T-helper 2 cell treated with Interferon-gamma antibody and Interleukin-4, amounts not matched to agents 100 ng/mL and 5 ng/mL, for 36 hours (primary cell): ENCODE measurements at regions not wholly inside any gene's neighbourhood (a gene's known extent, or its start where the extent isn't known, plus 50 kb on each side); places are given as distances from the start of the nearest gene placed in this dataset.

Experiments used
- intact Hi-C: fragments of 100-400 bp; cut with micrococcal nuclease; formaldehyde crosslinking; loops from one replicate; pipeline ENCODE4 v1.15.1; 2023

DNA sequence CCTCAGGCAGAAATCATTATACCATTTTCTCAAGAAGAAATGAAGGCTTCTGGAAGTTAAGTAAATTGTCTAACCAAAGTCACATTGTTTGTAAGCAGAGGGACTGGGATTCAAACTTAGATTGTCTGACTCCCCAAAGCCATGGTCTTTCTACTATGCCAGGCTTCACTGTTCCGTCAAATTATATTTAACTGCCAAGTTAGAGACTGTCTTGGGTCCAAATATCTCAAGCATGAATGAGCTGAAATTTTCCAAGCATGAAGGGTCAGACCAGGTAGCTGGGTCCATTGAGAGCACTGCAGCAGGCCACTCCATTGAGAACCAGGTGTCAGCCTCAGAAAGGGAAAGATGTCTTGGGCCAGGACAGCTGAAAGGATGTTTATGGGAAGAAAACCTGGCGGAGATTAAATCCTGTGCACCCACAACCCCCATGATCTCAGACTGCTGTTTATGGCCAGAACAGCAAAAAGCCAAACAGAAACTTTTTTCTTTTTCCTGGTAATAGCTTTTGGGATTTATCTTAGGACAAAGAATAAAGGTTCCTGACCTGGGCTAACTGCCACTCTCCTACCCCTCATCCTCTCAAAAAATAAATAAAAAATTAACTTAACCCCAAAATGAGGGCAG, 612.3 kb downstream of the INSC start:
- intact Hi-C loops: no loop called here

DNA sequence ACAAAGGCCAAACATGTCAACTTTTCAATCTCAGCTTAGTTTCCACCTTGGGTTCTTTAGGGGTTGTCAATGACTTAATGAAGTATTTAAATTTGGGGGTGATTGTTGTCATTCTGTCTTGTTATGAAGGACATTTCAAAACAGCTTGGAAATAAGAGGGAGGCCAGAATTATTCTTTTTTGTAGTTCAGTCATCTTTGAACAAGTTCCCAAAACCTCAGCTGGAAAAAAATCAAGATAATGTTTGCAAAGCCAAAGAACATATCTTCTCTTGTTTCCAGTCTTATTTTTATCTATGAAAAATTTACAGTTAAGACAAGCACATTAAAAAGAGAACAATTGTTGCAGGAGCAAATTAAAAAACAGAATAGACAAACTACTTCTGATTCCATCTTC, 612.8 kb downstream of the INSC start:
- intact Hi-C loops: no loop called here

DNA sequence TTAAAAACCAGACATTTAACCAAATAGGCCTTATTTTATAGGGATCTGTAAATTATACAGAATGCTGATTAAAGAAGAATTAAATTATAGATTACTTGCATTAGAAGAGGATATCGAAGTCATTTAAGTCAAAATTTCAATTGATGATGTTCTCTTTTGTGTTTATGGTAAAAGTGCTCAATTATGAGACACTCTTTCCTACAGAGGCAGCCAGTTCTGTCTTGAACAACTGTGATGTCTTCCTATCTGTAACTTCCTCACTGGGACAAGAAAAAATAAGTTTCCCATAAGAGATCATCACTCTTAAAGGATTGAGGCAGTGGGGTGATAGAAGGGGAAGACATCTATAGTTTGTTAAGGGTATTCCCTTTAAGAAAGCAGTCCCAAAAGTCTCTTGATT, 613.5 kb downstream of the INSC start:
- intact Hi-C loops: no loop called here

DNA sequence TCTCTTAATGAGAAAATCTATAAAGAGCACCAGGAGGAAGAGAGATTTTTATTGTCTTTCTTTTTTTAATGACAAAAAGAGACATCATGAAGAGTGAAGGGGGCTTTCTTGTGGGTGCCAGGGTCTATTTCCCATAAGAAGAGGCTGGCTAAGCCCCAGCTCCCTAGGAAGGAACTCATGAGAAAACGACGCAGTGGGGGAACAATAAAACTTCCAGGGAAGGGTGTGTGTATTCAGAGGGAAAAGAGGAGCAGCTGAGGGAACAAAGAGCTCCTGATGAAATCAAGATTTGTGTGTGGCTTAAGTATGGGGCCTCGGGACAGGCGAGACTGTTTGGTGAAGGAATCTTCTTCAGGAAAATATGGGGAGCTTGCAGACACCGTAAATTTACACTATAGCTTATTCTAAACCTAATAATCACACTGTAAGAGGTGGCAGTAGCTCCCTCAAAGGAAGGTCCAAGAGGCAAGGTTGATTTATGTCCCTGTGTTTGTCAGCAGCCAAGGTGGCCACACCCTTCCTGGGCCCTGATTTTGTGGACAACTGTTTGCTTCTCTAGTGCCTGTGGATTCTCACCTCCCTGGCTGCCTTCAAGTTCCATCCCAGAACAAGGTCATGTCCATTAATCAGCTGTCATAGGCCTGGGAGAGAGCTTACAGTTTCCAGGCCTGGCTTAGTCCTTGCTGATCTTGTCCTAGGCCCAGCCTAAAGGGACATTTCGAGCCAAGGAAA, 615.7 kb downstream of the INSC start:
- intact Hi-C loops: no loop called here

DNA sequence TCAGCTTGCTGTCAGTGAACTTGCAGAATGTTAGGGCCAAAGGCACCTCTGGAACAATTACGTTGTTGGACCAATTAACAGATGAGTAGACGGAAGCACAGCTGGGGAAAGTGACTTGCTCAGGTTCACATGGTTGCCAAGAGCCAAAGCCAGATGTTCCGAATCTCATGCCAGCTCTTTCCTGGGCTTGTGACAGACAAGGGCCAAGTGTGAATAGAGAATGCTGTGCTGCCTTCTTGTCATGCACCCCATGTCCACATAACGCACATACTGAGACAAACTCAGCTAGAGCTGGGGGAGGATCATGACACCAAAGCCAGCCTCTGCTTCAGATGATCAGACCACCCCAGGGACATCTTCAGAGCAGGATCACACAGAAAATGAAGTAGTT, 616.3 kb downstream of the INSC start:
- intact Hi-C loops: no loop called here

DNA sequence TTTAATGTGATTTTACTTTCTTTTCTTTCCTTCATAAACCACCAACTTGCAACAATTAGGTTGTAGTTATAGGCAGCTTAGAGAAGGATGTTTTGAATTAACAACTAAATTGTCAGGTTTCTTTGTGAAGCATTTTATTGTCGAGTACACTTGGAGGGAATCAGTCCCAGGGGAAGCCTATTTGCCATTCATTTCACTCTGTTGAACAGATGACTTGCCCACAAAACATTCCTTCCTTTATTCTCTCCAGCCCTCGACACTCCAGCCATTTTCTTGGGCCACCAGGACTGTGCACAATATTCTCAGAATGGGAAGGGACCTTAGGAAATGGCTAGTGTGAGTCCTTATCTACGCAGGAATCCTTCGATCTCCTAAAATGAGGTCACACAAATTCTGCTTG, 620.6 kb downstream of the SOX6 start:
- intact Hi-C loops: no loop called here

DNA sequence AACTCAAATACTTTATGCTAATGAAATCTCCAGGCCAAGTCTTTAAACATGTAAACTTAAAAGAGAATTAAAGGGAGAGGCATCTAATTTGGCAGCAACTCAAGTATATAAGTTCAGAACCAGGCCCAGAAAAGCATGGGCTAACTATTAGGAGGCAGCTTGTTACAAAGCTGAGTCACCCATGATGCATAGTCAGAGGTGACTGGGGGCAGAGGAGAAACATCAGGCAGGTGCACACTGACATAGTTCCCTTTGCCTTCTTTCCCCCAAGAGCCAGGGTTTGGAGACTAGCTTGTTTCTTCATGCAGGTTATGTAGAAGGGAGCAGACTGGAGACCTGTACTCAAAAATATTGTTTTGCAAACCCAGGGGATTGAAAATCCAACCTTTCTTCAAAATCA, 619.0 kb downstream of the SOX6 start:
- intact Hi-C loops: no loop called here

DNA sequence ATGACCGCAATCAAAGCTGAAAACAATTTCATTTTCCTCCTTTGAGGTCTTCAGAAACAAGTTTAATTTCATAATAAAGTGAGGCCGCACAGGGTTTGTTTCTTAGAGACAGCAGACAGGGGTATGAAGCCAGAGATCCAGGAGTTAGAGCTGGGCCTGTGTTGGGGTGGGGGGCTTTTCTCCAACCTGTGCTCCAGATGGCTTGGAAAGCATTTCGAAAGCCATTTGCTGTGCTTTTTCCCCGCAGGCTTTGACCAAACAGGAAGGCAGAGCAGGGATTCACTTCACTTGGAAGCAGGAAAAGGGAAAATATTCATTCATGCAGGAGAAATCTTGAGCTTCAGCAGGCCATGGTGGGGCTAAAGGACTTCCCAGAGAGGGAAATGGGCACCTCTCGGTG, 617.4 kb downstream of the SOX6 start:
- intact Hi-C loops: no loop called here

DNA sequence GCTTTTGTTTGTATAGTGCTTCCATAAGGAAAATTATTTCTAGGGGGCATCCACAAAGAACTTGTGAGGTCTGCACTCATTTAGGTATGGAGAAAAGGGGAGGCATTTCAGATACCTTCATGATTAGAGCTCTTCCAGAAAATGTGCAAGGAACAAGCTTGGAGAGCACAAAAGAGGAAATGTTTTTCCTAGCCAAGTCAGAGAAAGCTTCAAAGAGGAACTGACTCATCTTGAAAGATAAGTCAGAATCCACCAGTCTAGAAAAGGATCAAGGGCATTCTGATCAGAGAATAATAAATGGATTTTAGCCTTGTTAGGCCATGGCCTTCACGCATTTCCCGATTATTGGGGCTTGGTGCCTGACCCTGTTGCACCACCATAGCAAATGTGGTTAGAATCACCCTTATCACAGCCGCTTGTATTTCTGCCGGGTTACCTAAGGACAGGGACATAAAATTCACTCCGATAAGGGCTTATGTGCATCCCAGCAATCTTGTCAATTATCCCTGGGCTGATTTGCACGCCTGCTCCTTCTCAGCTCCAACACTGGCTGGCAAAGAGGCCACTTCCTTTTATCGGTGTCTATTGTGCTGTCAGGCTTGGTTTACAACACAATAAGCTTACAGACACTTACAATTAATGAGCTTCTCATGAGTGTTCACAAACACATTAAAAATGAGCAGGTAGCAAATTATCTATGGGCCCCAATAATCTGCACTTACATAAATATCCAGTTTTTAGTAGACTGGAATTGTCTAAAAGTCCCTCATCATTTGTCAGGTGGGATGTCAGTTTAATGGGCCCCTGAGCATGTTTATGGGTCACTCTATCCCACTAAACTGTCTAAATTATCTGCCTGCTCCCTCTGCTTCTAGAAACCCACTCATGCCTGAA, 613.5 kb downstream of the SOX6 start:
- intact Hi-C loops: no loop called here

DNA sequence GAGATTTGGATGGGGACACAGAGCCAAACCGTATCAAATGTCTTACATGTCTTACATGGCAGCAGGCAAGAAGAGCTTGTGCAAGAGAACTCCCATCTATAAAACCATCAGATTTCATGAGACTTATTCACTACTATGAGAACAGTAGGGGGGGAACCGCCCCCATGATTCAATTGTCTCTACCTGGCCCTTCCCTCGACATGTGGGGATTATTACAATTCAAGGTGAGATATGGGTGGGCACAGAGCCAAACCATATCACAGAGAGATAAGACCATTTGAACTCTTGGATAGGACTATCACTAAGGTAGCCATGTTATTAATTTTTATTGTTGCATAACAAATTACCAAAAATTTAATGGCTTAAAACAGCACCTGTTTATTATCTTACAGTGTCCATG, 611.7 kb downstream of the SOX6 start:
- intact Hi-C loops: no loop called here

DNA sequence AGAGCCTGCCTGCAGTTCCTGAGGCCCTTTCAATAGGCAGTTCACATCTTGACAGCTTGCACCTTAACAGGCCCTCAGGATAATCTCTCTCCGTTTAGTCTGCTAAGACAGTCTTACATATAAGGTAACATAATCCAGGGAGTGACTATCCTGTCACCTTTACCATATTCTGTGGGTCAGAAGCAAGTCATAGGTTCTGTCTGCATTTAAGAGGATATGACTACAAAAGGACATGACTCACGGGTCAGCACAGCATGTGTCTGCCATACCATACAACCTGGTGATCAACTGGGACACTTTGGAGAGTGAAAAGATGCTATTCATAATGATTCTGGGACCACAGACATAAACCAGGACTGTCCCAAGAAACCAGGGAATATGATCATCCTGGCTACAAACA, 611.1 kb downstream of the SOX6 start:
- intact Hi-C loops: no loop called here

DNA sequence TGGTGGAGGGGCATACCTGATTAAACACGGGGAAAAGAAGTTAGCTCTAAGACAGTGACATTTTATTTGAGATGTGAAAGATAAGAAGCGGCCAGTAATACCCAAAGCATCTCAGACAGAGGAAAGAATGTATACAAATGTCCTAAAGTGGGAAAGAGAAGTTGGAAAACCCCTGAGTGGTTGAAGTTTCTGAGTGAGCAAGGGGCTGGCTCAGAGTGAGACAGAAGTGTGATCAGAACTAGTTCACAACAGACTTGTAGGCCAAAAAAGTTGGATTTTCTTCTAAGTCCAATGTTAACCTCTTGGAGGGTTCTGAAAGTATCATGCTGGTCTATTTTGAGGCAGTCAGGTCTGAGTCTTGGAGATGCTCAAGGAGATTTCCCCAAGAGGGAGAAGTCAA, 608.7 kb downstream of the SOX6 start:
- intact Hi-C loops: no loop called here

DNA sequence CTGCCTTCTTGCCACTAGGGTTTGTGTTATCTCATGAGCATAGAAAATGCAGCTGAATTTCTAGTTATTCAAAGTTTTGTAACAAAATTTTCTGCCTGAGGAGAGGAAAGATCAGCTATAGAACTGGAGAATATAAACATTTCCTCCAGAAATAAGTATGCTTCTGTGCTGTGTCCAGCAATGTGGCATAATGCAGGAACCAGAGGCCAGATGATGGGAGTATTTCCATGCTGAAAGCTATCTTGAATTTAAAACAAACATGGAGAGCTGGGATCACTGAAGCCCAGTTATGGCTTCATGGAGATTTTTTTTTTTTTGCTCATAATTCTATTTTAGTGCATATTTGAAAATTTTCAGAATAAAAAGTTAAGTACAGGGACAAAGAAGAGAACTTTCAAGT, 608.2 kb downstream of the SOX6 start:
- intact Hi-C loops: no loop called here

DNA sequence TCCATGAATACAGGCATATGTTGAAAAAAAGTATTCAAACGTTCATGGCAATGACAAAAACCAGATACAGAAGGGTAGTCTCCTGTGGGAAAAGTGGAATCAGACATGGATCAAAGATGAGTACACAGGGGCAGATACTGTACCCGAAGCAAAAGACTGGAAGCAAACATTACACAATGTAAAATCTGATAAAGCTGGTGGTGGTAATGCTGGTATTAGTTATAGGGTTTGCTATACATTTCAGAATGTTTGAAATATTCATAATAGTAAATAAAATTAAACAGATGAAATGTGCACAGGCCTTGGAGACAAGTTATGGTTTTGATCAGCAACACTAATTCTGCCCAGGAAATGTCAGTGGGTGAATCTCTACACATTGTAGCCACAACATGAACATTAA, 607.6 kb downstream of the SOX6 start:
- intact Hi-C loops: no loop called here

DNA sequence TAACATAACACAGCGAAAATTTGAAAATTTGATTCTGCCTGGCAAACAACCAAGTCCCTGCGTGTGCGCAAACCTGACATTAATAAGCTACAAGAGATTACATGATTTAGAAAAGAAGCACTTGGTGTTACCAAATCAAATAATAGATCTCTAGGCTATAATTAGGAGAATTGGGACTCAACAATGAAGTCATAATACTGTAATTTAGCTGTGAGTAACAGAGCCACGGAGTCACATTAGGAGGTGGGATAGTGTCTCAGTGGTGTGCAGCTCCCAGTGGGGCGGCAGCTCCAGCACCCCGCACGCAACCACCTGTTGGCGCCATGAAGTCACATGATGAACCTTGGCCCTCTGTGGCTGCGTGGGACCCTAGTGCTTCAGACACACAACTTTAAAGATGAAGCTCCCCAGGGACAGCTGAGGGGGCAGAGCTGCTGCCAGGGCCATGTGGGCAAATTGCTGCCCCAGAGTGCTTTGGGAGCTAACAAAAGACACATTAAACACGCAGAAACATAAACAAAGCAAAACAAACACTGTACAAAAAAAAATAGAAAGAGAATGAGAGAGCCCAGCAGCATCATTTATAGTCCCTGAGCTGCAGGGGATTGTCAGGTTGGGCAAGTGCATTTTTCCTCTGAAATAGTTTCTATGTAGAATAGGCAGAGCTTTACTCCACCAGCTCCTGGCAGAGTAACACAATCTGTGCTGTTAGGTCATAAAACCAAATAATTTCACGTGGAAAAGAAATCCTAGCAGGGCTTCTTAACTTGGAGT, 605.6 kb downstream of the SOX6 start:
- intact Hi-C loops: no loop called here

DNA sequence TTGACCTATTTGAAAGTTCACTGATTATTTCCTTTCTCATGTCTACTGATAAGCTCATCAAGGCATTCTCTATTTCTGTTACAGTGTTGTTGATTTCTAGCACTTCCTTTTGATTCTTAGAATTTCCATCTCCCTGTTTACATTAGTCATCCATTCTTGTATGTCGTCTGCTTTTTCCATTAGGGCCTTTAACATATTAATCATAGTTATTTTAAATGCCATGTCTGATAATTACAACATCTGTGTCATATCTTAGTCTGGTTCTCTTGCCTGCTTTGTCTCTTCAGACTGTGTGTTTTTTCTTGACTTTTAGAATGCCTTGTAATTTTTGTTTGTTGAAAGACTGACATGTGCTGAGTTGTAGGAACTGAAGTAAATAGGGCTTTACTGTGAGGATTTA, 602.1 kb downstream of the SOX6 start:
- intact Hi-C loops: no loop called here

DNA sequence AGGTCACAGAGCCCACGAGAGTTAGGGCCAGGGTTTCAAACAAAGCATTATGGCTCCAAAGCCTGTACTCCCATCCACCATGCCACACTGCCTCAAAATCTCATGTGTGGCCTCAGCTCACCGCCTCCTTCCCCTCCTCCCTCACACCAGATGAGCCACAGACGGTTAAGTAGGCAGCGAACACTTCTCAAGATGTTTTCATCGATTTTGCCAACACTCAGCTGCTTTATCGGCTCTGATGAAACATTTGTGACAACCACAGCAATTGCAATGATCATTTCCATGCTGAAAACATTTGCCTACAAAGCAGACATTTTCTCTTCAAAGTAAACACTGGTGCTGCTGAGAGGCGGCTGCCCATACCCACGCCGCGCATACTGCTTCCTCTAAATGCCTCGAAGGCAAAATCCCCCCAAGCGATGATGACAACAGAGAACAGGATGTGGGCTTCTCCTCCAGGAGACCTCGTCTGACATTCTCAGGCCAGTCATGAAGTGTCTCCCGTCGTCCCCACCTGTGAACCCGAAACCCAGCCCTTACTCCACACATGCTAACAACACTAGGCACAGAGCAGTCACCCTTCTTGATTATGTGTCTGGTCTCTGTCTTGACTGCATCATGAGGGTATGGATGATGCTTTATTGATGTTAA, 599.2 kb downstream of the SOX6 start:
- intact Hi-C loops: no loop called here

DNA sequence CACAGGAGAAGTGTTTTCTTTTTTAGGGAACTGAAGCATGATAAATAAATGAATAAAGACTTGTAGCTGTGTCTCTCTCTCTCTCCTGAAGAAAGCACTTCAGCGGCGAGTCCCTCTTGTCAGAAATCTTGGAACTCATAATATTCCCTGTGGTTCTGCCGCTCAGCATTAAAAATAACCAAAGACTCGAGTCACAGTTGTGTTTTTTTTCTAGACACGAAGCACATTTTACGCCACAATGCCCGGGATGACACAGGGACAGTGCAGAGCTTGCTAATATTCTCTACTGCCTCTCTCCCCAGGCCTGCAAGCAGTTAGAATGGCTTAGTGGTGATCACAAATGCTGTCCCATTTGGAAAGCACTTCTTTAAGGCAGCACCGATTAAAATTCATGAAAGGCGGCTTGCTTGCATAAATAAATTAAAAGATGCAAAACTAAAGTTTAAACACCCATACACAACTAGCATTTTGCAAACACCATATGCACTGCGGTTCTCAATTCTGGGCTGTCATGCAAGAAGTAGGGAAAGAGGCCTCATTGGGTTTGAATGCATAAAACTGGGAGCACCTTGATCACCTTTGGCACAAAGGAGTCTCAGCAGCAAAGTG, 597.4 kb downstream of the SOX6 start:
- intact Hi-C loops: no loop called here

DNA sequence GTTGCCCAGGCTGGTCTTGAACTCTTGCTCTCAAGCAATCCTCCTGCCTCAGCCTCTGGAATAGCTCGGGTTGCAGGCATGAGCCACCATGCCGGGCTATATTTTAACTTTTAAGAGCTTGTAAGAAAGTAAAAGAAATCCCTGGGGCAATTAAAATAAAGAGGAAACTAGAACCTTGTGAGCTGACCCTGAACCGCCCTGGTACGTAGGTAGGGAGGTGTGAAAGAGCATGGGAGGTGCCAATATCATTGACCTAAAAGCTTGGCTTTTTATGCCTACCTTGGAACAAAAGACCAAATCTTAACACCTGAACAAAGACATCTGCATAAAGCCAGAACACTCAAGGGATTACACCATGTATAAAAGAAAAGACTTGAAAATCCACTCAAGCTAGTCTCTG, 595.1 kb downstream of the SOX6 start:
- intact Hi-C loops: no loop called here

DNA sequence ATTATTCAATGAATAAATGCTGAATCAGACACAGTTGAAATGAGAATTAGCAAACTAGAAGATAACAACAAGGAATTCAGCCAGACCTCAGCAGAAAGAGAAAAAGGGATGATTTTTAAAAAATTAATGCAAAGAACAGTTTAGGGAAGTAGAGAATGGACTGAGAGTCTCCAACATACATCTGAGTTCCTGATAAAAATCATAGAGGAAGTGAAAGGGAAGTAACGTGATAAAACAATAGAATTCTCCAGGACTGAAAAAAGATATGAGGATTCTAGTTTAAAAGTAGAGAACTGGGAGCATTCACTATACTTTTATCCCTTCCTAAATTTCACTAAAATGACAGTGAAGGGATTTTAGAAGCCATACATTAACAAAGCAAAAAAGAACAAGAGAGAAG, 592.0 kb downstream of the SOX6 start:
- intact Hi-C loops: no loop called here

DNA sequence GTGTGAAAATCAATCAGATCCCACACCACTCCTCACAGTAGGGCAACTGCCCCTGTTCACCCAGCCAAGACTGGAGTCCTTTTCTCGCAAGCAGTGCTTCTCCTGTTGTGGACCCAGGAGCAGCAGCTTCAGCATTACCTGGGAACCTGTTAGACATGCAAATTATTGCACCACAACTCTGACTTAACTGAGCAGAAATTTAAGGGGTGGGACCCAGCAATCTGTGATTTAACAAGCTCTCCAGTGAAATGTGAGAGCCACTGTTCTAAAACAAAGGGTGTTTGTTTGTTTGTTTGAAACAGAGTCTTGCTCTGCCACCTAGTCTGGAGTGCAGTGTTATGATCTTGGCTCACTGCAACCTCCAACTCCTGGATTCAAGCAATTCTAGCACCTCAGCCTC, 591.4 kb downstream of the SOX6 start:
- intact Hi-C loops: no loop called here
